ENCODE measurements at regions not wholly inside any gene's neighbourhood (a gene's known extent, or its start where the extent isn't known, plus 50 kb on each side); places are given as distances from the start of the nearest gene placed in this dataset.
"Not testable (repeated sequence)": the region's sequence is repeated elsewhere in the genome, so short reads cannot be mapped to it uniquely, and the experiment has no call there.

GRCh38 chr14:71541973-71542690, 390.1 kb upstream of the RGS6 start:
- DNase-seq = no peak

- DNase-seq = peak; percentile 20
Observed at GRCh38 chr14:71549421-71550050, 382.7 kb upstream of the RGS6 start.

GRCh38 chr14:71550367-71550766, 381.9 kb upstream of the RGS6 start:
- no peak for DNase-seq

GRCh38 chr14:71551291-71551950, 380.8 kb upstream of the RGS6 start:
- DNase-seq = no peak

- DNase-seq = no peak
Observed at GRCh38 chr14:71552809-71553208, 379.4 kb upstream of the RGS6 start.

- no peak for DNase-seq
Observed at GRCh38 chr14:71553779-71554178, 378.4 kb upstream of the RGS6 start.

- no peak for DNase-seq
Observed at GRCh38 chr14:71554323-71554722, 377.9 kb upstream of the RGS6 start.

GRCh38 chr14:71554959-71555612, 377.1 kb upstream of the RGS6 start:
- DNase-seq = no peak

GRCh38 chr14:71555654-71556559, 376.3 kb upstream of the RGS6 start:
- DNase-seq = no peak

GRCh38 chr14:71556730-71557129, 375.5 kb upstream of the RGS6 start:
- no peak for DNase-seq

GRCh38 chr14:71557351-71557750, 374.9 kb upstream of the RGS6 start:
- DNase-seq = no peak

GRCh38 chr14:71558943-71559342, 373.3 kb upstream of the RGS6 start:
- DNase-seq = not testable (repeated sequence)

GRCh38 chr14:71560751-71561150, 371.5 kb upstream of the RGS6 start:
- DNase-seq = no peak

- no peak for DNase-seq
Observed at GRCh38 chr14:71563492-71564153, 368.6 kb upstream of the RGS6 start.

- no peak for DNase-seq
Observed at GRCh38 chr14:71566276-71566675, 366.0 kb upstream of the RGS6 start.

- not testable (repeated sequence) for DNase-seq
Observed at GRCh38 chr14:71567499-71568133, 364.6 kb upstream of the RGS6 start.

GRCh38 chr14:71574976-71575375, 357.3 kb upstream of the RGS6 start:
- DNase-seq = no peak

- no peak for DNase-seq
Observed at GRCh38 chr14:71576472-71576871, 355.8 kb upstream of the RGS6 start.

- DNase-seq = no peak
Observed at GRCh38 chr14:71579331-71579730, 352.9 kb upstream of the RGS6 start.

- DNase-seq = no peak
Observed at GRCh38 chr14:71582705-71583104, 349.5 kb upstream of the RGS6 start.

- no peak for DNase-seq
Observed at GRCh38 chr14:71583194-71583593, 349.0 kb upstream of the RGS6 start.
